Progenitor cell of endocrine pancreas (in vitro differentiated cells): ENCODE measurements at regions not wholly inside any gene's neighbourhood (a gene's known extent, or its start where the extent isn't known, plus 50 kb on each side); places are given as distances from the start of the nearest gene placed in this dataset.

Experiments used
- DNase-seq: peaks from one replicate; pipeline ENCODE4 v3.0.0; 2021; ENCODE audit warnings: low spot score; ENCODE audit not compliant: unreplicated experiment
- H3K27ac Mint-ChIP-seq: 2 replicates; pipeline ENCODE4 v1.8.0; 2021; ENCODE audit warnings: mild to moderate bottlenecking, moderate library complexity, mixed read lengths
- H3K27me3 Mint-ChIP-seq: 2 replicates; pipeline ENCODE4 v1.8.0; 2021; ENCODE audit warnings: mixed read lengths
- H3K36me3 Mint-ChIP-seq: 2 replicates; pipeline ENCODE4 v1.8.0; 2022; ENCODE audit warnings: mixed read lengths; ENCODE audit not compliant: insufficient read depth
- H3K4me1 Mint-ChIP-seq: 2 replicates; pipeline ENCODE4 v1.8.0; 2021; ENCODE audit warnings: low read depth, mixed read lengths
- H3K4me3 Mint-ChIP-seq: 2 replicates; pipeline ENCODE4 v1.8.0; 2021; ENCODE audit warnings: low read depth, mild to moderate bottlenecking, moderate library complexity, mixed read lengths
- H3K9me3 Mint-ChIP-seq: 2 replicates; pipeline ENCODE4 v1.8.0; 2021; ENCODE audit warnings: low read depth, mixed read lengths
- TF ChIP-seq, protein P1 (sequence below): fragments of 200-600 bp; sonication (generic); IDR thresholded peaks from one replicate; pipeline ENCODE4 v1.5.0; 2021; ENCODE audit warnings: antibody characterized with exemption, mild to moderate bottlenecking; ENCODE audit not compliant: unreplicated experiment

DNA sequence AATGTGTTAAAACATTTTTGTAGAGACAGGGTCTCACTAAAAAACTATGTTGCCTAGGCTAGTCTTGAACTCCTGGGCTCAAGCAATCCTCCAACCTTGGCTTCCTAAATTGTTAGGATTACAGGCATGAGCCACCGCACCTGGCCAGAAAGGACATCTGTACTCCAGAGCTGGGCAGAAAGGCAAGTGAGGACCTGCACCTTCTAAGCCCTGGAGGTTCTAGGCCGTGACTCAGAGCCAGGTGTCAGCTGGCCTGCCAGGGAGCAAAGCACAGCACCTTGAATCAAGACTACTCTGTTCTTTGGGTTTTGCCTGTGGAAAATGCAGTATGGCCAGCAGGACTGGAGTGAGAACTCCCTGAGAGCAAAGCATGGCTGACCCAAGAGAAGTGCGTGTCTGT is 396.5 kb downstream of the ADRA2A start:
- no peaks in the 10 kb centered on the region for H3K27me3 Mint-ChIP-seq
- H3K27ac Mint-ChIP-seq: no peak overlapping the region

DNA sequence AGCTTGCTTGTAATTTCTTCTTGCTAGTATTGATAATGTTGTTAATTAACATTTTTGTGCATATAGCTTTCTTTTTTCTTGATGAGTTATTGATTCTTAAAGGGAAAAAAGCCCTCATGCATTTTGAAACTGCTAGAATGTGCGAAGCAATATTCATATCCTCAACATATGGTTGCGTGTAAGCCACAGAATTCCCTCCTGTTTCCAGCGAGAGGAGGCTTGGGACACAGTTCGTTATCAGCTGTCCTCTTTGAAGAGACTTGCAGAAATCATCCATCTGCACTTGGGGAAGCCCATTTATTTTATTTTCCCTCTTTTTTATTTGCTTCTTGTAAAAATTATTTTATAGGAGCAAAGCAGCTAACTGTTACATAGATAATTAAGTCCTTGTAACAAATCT is 398.0 kb downstream of the ADRA2A start:
- Mint-ChIP-seq H3K27me3 (no peaks in the 10 kb centered on the region), H3K27ac (no peak overlapping the region), H3K36me3 (no peaks in the 10 kb centered on the region), H3K4me3 (no peak overlapping the region), H3K4me1 (peaks cover 4% of the 10 kb centered on the region), H3K9me3 (no peaks in the 10 kb centered on the region)
- TF ChIP-seq, protein P1, sequence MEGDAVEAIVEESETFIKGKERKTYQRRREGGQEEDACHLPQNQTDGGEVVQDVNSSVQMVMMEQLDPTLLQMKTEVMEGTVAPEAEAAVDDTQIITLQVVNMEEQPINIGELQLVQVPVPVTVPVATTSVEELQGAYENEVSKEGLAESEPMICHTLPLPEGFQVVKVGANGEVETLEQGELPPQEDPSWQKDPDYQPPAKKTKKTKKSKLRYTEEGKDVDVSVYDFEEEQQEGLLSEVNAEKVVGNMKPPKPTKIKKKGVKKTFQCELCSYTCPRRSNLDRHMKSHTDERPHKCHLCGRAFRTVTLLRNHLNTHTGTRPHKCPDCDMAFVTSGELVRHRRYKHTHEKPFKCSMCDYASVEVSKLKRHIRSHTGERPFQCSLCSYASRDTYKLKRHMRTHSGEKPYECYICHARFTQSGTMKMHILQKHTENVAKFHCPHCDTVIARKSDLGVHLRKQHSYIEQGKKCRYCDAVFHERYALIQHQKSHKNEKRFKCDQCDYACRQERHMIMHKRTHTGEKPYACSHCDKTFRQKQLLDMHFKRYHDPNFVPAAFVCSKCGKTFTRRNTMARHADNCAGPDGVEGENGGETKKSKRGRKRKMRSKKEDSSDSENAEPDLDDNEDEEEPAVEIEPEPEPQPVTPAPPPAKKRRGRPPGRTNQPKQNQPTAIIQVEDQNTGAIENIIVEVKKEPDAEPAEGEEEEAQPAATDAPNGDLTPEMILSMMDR: no peak
- DNase-seq: no peak

More for the DNA sequence above, 396.5 kb downstream of the ADRA2A start:
- TF ChIP-seq, protein P1: no peak
- Mint-ChIP-seq H3K9me3 (no peaks in the 10 kb centered on the region), H3K4me3 (no peak overlapping the region), H3K36me3 (no peaks in the 10 kb centered on the region), H3K4me1 (peaks cover 4% of the 10 kb centered on the region)
- DNase-seq: no peak

DNA sequence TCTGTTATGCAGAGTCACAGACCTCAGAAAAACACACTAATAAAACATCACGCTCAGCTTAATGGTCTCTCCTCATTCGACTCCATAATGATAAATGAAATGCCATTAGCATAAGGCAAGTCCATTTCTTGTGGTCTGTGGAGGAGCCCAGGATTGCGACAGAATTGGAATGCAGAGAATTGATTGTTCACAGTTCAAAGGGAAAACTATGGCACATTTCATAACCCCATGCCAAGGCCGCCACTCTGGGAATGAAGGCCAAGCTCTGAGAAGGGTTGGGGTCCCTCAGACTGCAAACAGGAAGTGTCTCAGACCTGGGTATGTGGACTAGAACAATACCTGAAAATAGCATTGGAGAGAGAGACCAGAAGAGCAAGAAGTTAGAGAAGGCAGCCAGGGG is 398.9 kb downstream of the ADRA2A start:
- Mint-ChIP-seq H3K4me3 (no peak overlapping the region), H3K27me3 (no peaks in the 10 kb centered on the region), H3K9me3 (no peaks in the 10 kb centered on the region), H3K4me1 (peaks cover 4% of the 10 kb centered on the region), H3K27ac (no peak overlapping the region), H3K36me3 (no peaks in the 10 kb centered on the region)
- DNase-seq: no peak
- TF ChIP-seq, protein P1: no peak

DNA sequence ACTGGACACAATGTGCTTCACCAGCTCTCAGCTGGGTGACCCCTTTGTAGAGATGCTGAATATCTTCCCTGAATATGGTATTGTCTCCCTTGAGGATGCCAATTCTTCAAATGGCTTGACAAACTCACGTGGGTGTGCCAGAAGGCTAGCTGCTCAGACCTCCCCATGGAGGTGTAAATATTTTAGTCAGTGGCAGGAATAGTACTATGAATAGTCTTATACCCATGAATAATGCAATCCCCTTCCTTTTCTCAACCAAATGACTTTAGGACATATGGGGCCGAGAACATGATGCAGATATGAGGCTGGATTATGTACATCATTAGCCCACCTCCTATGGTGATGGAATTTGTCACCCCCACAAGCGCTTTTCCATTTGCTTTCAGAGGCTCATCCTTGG is 401.8 kb downstream of the ADRA2A start:
- no peaks in the 10 kb centered on the region for H3K36me3 Mint-ChIP-seq
- H3K27ac Mint-ChIP-seq: no peak overlapping the region
- peaks cover 4% of the 10 kb centered on the region for H3K4me1 Mint-ChIP-seq
- H3K27me3 Mint-ChIP-seq: no peaks in the 10 kb centered on the region
- H3K9me3 Mint-ChIP-seq: no peaks in the 10 kb centered on the region
- TF ChIP-seq, protein P1: no peak
- H3K4me3 Mint-ChIP-seq: no peak overlapping the region
- no peak for DNase-seq

DNA sequence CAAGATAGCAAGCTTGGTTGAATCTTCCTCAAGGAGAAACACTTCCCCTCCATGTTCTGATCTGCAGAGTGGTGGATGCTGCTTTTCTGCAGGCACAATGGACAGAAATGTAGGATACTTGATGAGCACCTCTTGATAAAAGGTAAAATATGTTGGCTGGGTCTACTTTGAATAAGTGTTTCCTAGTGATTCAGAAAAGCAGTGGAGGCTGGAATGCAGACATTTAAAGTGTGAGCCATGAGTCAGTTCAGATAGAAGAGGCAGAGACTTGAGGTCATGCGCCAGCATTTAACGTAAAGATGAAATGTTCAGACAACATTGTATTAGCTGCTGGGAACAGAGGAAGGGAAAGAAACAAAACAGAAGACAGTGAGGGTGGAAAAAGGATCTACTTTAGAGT is 403.1 kb downstream of the ADRA2A start:
- H3K4me3 Mint-ChIP-seq: no peak overlapping the region
- H3K27me3 Mint-ChIP-seq: no peaks in the 10 kb centered on the region
- no peaks in the 10 kb centered on the region for H3K36me3 Mint-ChIP-seq
- DNase-seq: no peak
- no peak overlapping the region for H3K27ac Mint-ChIP-seq
- no peaks in the 10 kb centered on the region for H3K9me3 Mint-ChIP-seq
- TF ChIP-seq, protein P1: no peak
- peaks cover 4% of the 10 kb centered on the region for H3K4me1 Mint-ChIP-seq
